ENCODE measurements at regions not wholly inside any gene's neighbourhood (a gene's known extent, or its start where the extent isn't known, plus 50 kb on each side); places are given as distances from the start of the nearest gene placed in this dataset.

DNA sequence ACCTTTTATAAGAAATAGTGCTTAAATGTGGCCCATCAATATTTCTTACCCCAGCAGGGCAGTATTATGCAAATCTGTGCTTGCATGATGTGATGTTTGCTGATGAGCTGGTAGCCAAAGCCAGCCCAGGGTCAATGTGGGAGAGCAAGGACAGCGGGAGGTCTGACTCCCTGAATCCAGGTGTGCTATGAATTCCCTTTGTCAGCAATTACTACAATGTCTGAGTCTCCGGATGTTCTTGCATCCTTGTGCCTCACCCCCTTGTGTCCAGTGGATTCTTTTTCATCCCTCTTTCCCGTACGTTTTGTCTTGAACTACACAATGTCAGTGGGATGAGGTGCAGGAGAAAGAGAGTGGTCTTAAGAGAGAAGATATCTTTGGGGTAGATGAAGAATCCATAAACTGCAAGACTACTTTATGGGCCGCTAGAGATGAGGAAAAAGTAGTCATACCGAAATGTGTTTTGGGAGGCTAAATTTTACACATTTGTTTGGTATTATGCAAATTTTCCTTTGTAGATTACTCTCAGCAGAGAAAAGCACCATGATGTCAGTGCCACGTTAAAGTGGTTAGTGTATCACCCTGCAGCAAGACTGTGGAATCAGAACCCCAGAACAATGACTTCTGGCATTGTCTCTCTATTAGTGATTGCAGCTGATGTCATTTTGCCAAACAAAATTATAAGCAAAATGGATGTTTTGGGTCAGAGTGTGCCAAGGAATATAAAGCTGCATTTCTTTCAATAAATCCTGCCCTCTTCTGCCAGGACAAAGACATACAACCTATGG lies 53.5 kb upstream of the TSHZ3 start:
- DNase-seq = no peak

DNA sequence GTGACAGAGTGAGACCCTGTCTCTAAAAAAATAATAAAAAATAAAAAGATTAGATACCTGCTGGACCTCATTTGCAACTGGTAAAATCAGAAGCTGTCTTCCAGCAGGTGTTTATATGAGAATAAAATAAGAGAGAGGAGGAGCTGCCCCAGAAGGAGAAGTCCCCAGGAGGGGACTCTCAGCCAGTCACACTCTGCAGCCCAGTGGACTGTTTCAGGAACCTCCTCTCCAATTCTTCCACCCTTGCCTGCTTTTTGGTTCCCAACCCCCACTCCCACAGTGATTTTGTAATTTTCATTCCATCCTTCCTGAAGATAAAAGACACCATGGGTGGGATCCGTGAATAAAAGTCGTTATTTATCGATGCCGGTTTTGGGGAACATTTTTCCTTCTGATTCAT lies 56.9 kb upstream of the TSHZ3 start:
- no peak for DNase-seq

DNA sequence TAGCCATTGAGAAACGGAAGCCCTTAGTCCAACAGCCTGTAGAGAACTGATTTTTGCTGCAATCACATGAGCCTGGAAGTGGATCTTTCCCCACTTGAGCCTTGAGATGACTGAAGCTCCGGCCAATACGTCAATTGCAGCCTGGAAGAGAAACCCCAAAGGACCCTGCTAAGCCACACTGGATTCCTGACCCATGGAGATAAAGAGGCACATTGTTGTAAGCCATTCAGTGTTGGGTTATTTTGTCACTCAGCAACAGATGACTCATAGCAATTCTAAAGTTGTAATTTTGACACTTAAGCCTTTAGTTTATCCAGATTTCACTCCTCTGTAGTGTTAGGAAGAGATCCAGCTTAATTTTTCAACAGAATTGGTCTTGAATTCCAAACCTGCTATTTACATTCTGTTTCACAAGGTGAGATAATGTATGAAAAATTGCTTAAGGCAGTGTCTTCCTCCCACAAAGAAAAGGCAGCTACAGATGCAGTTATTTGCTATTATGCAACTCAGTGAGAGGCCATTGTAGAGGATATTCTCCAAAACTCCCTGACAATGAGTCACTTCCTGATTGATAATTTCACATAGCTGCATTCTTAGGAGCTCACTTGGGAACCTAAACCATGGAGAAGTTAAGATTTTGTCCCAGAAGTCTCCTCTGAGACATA lies 59.4 kb upstream of the TSHZ3 start:
- no peak for DNase-seq

DNA sequence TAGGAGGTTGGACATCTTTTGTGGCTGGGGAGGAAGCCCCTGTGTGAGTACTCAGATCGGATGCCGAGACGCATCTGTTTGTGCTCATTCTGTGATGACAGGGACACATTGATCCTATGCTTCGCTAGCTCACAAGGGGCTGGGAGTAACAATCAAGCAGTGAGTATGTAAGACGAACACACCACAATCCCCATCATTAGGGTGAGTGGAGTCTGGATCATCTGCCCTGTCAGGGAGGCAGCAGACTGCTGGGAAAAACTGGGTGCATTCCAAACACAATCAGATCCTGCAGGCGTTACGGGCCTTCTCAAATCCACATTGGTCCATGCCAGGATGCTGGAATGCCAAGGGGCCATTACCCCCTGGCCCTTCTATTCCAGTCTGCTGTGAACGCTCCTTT lies 64.1 kb upstream of the TSHZ3 start:
- no peak for DNase-seq

DNA sequence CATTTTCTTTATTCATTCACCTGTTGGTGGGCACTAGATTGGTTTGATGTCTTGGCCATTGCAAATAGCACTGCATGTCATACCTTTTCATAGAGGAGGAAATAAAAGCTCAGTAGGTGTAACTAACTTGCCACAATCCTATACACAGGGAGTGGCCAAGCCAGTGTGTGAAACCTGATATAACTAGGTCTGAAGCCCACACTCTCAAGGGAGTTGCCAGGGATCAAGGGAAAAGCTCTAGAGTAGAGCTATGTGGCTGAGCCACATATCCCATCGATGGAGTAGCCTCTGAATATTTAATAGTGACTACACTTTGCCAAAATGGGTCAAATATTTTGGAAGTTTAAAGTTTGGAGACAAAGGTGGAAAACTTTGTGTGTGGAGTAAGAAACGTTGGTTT lies 66.1 kb upstream of the TSHZ3 start:
- DNase-seq = no peak

DNA sequence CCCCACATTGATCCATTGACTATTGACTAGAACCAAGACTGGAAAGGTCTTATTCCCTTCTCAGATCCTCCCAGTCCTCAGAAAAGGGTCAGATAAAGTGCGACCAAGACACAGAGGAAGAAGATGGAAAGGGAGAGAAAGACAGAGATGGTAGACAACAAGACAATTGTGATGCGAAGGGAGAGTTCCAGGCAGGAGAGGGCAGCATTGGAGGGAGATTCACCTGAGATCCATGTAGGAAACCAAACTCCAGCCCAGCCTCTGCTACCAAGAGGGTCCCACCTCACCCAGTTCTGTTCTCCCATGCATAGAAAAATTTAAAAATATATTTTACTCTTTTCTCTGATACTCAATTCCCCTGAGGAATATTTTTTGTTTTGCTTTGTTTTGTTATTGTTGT lies 67.3 kb upstream of the TSHZ3 start:
- no peak for DNase-seq

DNA sequence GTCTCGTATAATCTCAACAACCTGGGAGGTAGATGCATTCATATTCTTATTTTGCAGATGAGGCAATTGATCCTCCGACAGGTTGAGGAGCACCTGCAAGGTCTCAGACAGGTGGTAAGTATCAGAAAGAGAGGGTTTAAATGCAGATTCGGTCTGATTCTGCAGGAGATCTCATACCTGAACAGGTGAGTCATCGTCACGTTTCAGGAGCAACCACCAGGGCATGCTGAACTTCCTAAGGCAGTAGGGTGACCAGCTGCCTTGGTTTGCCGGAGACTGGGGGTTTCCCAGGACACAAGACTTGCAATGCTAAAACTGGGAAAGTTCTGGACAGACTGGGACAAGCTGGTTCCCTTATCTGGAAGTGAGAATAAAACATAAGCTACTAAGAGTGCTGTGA lies 68.8 kb upstream of the TSHZ3 start:
- no peak for DNase-seq

DNA sequence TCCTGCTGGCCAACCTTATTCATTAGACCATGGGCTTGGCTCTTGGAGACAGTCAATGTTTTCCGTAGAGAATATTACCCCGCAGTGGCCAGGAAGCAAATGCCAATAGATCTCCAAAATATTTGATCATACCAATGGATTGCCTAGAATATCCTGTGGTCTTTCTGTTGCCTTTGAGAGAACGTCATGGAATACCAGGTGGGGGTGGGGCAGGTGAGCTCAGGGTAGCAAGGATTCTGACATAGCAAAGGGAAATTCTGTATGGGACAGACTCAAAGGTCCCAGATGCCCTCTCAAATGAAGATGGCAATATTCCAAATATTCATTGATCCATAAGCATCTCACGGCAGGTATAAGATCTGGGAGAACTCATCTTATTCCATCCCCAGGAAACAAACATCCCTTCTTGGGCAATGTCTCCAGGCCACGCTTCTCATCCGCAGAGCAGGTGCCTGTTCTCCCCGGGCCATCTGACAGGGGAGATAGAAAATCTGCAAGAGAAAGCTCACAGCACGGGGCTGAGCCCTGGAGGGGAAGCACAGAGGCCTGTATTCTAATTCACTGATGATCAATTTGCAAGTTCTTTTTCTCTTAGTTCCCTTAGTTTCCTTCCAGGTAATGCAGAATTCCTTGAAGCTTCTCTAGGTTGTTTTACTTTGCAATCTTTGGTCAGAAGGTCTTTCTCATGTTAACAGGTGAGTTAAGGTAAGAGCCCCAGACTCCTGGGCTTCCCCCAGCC lies 69.6 kb upstream of the TSHZ3 start:
- no peak for DNase-seq

DNA sequence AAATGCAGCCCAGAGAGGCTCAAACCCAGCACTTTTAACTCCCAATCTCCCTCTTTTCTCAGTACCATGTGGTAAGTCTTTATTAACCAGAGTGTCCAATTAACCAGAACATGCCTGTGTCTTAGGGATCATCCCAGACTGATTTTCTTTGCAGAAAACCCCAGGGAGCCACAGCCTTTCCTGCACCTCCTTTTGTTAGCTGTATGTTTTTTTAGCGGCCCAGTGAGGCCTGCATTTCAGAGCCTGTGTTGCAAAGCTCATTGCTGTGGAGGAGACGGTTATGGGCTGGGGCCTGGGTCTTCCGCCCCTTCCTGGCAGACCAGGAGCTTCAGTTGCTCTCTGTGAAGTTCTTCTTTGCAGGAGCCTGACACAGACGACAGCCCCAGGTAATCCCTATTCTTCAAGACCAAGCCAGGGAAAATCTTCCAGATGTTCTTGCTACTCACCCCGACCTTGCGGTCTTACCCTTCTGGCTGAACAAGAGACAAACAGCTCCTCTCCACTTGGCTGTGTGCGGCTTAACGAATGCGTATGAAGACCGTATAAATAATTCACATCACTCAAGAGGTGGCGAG lies 70.7 kb upstream of the TSHZ3 start:
- DNase-seq = no peak

DNA sequence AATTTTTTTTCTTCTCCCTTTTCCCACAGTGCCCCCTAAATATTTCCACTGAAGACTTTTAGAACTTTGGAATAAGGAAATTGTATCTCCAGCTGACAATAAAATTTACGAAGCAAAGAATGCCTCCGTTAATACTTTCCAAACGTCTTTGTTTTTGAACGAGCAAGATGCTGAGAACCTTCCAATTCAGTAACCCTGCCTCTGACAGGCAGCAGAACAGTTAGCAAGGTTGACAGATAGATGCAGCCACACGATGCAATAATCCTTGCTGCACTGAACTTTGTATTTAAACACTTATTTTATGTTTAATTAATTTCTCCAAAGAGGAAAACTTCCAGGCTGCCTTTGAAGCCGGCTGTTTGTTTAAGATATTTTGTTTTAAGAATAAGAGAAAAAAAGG lies 71.8 kb upstream of the TSHZ3 start:
- DNase-seq = no peak

DNA sequence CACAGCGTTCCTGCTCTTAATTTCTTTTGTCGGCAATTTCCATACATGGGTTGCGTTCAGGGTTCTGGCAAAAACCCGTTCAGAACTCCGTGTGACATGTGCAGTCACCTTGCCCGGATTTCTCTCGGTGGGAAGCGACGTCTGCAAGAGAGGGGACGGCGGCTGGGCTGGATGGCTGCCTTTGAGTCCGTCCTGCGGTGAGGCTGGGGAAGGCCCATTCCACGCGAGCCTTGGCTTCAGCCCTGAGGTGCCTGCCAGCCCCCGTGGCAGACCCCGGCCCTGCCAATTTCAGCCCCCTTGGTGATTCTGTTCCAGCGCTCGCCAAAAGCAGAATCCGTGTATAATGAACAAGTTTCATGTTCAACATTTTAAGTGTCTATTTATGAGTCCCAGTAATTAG lies 72.6 kb upstream of the TSHZ3 start:
- no peak for DNase-seq

DNA sequence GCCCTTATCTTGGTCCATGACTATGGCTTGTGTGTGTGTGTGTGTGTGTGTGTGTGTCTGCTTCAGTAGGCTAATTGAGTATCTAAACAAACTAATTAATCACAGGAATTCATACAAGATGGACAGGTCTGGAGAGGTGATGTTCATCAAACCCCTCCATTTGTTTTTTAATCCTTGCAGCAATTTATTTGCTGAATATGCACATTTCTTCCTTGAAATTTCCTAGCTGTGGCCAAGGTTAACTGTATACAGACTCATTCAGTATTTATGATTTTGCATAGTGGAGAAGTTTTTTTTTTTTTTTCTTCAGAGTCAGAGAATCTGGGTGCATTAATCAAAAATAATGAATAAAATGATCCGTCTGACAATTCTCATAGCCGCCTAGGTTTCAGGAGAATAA lies 74.7 kb upstream of the TSHZ3 start:
- no peak for DNase-seq

DNA sequence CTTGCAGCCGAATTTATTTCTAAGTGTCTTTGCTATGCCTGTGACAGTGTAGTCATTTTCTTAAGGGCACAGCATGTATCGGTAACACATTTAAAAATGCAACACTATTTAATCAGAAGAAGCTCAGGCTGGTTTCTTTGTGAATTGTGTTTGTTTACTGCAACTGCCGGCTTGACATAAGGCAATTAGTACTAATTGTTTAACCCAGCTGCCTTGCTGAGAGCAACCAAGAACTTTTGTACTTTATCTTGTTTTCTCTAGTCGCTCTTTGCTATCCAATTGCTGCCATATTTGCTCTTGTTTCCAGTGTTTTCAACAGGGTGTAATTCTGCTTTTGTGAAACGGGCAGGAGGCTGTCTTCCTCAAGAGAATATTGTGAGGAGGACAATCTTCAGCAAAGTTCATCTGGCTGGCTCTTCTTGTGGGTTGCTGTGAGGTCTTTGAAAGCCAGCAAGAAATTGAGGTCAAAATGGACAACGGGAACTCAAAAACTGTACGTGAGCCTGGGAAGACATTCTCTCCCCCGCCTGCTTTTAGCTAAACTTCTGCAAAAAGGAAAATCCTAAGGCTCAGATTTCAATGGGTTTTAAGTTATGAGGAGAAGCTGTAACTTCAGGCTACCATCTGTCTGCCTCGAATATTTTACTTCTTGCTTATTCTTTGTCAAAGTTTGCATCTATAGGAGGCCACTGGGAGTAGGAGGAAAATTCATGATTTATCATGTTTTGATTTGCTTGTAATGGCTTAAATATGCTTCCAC lies 75.8 kb upstream of the TSHZ3 start:
- no peak for DNase-seq

DNA sequence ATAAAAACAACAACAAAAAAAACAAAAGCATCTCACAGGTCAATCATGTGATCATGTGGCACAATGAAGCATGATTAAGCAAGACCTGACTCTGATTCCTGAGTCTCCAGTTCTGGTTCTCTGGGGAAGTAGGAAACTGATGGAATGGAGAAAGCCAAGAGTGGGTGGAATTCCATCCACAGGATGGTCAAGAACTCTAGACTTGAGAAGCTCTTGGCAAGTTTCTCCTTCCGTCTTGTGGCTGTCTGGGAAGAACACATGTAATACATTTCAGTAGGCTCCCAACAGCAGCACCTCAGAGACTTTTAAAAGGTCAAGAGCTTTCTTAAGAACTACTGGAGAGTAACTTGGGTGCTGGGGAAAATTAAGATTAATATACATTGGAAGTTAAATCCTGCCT lies 78.6 kb upstream of the TSHZ3 start:
- DNase-seq = no peak

DNA sequence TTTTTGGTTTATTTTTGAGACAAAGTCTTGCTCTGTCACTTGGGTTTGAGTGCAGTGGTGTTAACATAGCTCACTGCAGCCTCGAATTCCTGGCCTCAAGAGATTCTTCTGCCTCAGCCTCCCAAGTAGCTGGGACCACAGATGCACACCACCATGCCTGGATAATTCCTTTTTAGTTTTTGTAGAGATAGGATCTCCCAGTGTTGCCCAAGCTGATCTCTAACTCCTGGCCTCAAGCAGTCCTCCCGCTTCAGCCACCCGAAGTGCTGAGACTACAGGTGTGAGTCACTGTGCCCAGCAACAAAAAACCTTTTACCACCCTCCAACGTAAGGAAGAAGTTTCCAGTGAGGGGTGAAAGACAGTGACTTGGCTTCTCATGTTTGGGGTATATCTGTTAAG lies 81.1 kb upstream of the TSHZ3 start:
- no peak for DNase-seq

DNA sequence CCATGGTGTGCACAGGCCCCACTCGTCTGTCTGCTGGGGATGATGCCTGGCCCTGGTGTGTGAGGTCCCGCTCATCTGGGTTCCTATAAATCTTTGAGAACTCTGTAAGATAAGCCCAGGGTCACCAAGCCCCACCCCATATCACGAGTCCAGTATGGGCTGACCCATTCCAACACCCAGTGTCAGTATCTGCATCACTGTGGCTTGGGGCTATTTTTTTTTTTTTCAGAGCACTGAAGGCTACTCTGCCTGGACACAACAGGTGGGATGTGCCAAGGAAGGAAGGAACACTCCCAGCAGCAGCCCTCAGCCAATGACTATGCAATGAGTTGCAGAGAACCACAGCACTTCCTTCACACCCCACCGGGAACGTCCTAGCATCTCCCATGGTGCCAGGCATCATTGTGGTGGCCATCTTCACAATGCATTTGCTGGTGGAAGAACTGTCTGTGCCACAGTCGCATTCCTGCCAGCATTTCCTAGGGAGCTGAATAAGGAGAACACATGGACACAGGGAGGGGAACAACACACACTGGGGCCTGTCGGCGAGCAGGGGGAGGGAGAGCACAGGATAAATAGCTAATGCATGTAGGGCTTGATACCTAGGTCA lies 83.1 kb upstream of the TSHZ3 start:
- DNase-seq = no peak

DNA sequence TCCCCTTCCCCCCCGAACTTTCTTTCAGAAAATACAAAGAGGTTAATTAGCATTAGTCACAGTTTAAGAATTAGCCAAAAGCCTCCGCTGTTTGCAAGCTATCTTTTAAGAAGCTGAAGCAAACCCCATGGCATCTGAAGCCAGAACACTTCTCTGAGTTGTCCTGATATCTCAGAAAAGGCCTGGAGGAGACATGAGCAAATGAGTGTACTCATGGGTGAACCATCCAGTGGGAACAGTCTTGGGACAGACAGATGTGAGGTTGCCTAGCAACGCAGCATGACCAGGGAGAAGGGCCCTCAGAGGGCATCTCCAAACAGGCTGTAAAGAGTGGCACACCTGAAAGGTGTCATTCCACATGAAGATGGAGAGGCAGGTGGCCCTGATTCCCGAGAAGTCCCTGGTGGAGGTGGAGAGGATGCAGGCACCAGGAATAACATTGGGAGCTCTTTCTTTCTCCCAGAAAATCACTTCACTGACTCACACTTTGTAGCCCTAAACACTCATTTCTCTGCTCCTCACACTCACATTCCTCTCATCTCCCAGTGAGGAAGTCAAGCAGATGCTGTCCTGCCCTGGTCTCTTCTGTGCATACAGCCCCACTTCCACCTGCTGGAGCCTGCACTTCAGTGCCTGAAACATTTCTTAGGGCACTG lies 87.0 kb upstream of the TSHZ3 start:
- DNase-seq = no peak

DNA sequence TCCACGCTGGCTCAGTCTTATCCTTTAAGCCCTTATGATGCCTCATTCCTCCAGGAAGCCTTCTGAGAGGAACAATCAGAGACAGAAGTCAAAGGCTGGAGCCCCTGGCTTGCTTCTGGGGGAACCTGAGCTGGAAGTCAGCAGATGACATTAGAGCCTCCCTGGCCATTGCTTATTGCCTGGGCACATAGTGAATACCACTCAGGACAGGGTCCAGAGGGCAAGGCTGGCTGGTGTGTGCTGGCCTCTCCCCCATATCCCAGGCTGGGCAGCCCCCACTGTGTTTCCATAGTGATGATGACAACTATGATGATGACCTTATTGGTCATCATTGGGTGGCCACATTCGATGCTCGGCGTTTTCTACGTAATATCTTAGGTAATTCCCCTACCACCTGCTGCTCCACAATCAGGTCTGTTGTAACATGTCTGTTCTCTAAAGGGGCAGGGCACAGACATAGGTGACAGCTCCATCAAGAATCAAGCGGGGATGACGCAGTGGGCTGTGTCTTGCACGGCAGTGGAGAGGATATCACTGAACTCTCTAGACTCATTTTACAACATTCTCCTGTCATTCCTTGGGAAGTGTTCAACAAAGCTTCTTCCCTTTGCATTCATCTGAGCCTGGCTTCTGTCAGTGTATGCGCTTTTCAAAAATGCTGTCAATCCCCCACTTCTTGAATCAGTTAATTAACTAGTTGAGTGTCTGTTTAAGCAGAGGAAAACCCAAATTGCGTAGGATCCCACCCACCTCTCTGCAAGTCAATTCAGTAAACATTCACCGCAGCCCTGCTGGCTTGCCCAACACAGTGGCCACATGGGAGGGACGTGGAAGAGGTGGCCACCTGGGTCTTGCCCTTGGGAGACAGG lies 89.4 kb upstream of the TSHZ3 start:
- no peak for DNase-seq

DNA sequence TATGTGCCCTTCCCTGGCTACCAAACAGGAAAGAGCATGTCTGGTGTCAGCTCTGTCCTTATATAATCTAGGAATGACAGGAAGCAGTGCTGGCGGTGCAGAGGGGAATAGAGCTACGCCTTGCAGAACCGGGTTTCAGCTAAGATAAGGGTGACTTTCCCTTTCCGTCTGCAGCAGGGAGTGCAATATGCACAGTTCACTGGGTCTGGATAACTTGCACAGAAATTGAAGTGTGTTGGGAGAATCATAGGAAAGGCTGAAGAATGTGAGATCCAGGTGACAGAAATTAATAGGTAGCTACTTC lies 90.0 kb upstream of the TSHZ3 start:
- DNase-seq = no peak

DNA sequence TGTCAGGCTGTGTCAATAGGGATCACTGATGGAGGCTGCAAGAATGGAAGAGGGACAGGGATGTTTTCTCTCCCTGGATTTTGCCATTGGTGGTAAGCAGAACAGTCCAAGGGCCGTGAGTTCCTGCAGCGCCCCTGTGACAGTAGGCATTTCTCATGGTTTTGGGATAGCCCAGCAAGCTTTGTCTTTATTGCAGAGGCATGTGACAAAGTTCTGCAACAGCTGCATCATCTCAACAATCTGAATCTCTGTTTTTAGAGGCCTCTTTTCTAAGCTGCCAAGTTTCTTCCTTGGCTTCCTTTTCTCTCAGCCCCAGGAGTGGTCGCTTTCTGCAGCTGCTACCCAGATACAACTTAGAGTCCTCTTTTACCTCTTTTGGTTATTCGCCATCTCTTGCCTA lies 95.7 kb upstream of the TSHZ3 start:
- DNase-seq = no peak

DNA sequence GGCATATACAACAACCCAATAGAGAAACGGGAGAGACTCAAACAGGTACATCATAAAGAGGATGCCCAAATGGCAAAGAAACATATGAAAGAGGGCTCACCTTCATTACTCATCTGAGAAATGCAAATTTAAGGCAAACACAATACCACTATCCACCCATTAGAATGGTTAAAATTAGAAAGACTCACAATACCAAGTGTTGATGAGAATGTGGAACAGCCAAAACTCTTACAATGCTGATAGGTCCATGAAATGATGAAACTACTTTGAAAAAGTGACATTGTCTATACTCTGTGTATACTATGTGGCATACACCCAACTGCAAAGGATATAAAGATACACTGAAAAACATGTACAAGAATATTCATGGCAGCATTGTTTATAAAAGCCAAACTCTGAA lies 96.2 kb upstream of the TSHZ3 start:
- no peak for DNase-seq

Data from stimulated activated CD4-positive, alpha-beta T cell treated with anti-CD3 and anti-CD28 coated beads, Interleukin-12 subunit alpha, Interleukin-12 subunit beta, amount 100 ng/mL, for 4 hours (primary cell).